DMS153 (cell line): ENCODE measurements at regions not wholly inside any gene's neighbourhood (a gene's known extent, or its start where the extent isn't known, plus 50 kb on each side); places are given as distances from the start of the nearest gene placed in this dataset.
"Not testable (repeated sequence)": the region's sequence is repeated elsewhere in the genome, so short reads cannot be mapped to it uniquely, and the experiment has no call there.

ENCODE experiments used
- DNase-seq: peaks from one replicate; lab custom pipeline; 2025; lab: John Stamatoyannopoulos, UW

DNA sequence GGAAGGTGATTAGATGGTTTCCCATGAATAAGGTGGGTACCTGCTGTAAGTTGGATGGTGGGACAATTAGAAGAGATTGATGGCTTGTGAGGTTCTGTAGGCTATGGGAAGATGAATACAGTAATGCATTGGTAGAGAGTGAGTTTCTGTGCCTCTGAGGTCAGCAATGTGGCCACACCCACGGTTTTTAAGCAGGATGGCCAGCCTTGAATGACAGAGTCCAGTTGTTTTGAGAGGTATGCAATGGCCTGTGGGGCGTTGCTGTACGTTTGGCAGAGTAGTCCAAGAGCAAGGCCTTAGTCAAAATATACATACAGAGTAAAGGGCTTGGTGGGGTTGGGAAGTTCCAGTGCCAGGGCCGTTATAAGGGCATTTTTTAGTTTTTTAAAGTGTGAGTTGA, 235.6 kb upstream of the C9orf72 start:
- DNase-seq: no peak

- no peak for DNase-seq
Measured at GRCh38 chr9:27817747-27818146, 244.5 kb upstream of the C9orf72 start.

DNA sequence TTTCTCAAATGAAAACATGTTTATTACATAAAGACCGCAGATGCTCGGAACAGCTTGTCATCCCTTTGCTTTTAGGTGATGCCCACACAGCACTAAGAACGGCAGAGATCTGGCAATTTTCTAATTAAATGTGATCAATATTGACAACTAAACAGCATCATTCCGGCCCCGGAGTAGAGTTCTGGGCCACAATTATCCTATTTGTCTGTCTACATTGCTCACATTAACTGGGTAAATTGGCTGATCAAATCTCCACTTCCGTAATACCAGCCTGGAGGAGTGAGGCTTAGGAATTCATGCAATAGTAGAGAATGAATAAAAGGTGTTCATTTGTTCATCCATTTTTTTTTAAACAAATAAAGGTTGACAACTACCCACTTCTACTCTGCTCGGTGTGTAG, 245.1 kb upstream of the C9orf72 start:
- DNase-seq: no peak

DNA sequence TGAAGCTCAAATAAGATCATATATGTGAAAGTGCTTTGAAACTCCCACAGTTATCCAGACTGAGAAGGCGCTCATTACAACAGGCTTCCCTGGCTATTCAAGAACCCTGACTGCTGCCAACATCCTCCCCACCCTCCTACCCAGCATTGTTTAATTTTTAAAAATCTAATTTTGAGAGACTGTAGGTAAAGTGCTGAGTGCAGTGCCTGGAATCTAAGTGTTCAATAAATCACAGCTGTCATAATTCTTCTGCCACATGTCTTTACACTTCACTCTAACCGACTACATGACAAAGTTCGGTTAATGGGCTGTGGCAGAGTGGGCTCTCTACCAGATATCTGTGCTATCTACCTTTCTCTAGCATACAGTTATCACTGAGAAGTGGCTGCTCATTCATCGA, 255.6 kb upstream of the C9orf72 start:
- DNase-seq: no peak

DNA sequence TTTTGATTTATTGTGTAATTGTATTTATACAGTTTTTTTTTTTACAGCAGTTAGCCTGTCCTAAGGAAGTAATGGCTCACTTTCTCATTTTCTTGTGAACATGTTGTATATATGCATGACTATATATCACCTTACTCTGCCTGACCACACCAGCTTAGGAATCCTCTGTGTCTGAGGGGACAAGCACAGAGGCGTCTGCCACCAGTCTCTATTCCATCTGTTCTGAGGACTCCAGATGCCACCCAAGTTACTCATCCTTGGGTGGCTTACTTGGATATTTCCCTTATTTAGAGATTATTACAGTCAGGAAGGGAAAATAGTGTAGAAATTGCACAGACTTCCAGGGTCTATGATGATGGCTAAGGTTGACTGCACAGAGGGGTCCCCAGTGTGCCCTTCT, 256.3 kb upstream of the C9orf72 start:
- DNase-seq: no peak

DNA sequence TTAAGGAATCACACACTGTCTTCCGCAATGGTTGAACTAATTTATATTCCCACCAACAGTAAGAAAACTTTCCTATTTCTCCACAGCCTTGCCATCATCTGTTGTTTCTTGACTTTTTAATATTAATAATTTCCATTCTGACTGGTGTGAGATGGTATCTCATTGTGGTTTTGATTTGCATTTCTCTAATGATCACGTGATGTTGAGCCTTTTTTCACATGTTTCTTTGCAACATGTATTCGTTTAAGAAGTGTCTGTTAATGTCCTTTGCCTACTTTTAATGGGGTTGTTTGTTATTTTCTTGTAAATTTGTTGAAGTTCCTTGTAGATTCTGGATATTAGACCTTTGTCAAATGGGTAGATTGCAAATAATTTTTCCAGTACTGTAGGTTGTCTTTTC, 258.8 kb upstream of the C9orf72 start:
- not testable (repeated sequence) for DNase-seq

DNA sequence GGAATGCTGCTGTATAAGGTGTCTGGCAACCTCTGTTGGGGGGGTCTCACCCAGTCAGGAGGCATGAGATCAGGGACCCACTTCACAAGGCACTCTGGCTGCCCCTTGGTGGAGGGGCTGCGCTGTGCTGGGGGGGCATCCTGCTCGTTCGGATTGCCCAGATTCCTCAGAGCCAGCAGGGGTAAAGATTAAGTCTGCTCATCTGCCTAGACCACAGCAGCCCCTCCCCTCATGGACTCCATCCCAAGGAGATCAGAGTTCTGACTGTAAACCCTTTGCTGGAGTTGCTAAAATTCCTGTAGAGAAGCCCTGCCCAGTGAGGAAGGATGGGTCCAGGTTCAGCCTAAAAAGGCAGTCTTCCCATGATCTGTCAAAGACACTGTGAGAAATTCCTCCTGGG, 262.0 kb upstream of the C9orf72 start:
- DNase-seq: no peak

DNA sequence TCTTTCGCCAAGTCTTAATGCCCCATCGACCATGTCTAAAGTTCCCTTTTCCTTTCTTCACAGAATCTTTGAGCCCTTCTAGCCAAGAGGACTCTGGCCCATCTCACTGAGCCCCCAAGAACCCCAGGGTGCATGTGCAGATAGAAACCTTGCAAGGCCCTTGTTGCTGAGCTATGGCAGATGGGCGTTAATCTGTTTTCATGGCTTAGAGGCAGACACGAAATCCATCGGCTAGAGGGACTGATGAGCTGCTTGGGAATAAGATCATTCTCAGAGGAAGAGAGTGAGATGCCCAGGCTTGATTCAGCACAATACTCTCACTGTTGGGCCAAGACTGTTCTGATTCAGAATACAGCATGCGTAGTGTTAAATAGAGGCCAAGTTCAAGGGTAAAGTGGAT, 262.5 kb upstream of the C9orf72 start:
- no peak for DNase-seq

GRCh38 chr9:27836661-27837401, 263.6 kb upstream of the C9orf72 start:
- no peak for DNase-seq

- no peak for DNase-seq
Measured at GRCh38 chr9:27838876-27839275, 265.6 kb upstream of the C9orf72 start.

GRCh38 chr9:27839767-27840166, 266.5 kb upstream of the C9orf72 start:
- DNase-seq: not testable (repeated sequence)

DNA sequence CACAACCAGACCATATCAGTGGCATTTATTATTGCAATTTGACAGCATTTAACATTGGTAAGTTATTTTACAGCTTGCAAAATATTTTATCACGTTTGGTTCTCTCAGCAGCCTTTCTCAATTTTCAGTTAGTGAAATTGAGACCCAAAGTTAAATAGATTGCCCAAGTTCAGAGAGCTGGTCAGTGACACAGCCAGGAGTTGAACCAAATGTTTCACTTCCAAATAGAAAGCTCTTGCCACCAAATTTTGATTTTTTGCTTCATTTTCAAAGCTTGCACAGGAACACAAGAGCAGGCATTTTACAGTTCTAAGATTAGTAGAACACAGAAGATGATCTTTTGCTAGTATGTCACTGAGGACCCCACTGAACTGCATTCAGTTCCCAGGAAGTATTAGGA, 271.5 kb upstream of the C9orf72 start:
- no peak for DNase-seq

- no peak for DNase-seq
Measured at GRCh38 chr9:27847380-27847779, 274.1 kb upstream of the C9orf72 start.

- no peak for DNase-seq
Measured at GRCh38 chr9:27847818-27848217, 274.5 kb upstream of the C9orf72 start.

- DNase-seq: no peak
Measured at GRCh38 chr9:27848315-27848714, 275.0 kb upstream of the C9orf72 start.

DNA sequence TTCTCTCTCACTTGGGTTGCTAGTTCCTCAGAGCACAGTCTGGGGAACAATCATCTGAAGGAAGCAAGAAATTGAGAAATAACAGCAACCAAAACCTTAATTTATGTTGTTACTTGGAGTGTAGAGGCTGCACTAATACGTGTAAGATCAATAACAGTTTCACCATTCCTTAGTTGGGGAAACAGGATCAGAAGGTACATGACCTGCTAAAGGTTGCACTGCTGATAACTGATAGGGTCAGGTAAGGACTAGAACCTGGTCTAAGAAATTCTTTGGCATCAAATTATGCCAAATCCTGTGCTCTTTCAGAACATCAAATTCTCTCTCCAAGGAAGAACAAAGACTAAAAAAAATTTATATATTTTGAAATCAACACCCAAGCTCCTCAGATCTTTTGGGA, 278.6 kb upstream of the C9orf72 start:
- no peak for DNase-seq

DNA sequence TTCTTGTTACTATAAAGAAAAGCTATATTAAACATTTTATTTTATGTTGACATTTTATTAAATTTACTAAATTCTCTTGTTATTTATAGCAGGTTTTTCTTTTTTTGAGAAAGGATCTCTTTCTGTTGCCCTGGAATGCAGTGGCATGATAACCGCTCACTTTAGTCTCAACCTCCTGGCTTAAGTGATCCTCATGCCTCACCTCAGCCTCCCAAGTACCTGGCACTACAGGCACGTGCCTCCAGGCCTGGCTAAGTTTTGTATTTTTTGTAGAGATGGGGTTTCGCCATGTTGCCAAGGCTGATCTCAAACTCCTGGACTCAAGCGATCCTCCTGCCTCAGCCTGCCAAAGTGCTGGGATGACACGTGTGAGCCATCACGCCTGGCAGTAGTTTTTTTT, 280.2 kb upstream of the C9orf72 start:
- no peak for DNase-seq

DNA sequence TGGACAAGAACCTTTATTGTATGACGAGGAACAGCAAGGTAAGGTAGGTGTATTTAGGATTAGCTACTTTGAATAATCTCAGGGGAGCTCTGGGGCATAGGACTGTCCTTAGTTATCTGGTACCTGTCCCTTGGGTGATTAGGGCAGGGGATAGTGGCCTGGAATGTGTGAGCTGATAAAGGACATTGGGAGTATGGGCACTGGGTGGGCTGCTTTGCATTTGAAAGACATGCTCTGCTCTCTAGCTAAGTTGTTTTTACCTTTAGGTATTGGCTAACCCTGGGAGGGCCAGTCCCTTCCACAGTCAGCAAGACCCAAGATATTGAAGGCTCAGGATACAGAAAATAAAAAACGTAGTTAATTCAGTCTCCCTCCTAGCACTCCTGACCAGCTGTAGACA, 282.8 kb upstream of the C9orf72 start:
- DNase-seq: no peak

DNA sequence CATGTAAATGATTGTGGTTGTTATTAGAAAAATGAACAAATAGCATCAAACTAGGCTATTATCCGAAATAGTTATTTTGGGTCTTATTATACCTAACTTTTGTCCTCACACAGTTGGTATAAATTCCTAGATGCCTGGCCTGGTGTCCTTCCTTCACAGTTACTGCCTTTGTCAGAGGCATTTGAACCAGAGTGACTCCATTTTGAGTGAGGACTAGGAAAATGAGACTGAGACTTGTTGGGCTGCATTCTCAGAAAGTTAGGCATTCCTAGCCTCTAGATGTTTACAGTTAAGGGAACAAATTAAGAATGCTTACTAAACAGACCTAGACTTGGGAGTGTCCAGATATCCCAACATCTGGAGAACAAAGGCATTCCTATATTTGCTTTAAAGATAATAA, 283.5 kb upstream of the C9orf72 start:
- no peak for DNase-seq

DNA sequence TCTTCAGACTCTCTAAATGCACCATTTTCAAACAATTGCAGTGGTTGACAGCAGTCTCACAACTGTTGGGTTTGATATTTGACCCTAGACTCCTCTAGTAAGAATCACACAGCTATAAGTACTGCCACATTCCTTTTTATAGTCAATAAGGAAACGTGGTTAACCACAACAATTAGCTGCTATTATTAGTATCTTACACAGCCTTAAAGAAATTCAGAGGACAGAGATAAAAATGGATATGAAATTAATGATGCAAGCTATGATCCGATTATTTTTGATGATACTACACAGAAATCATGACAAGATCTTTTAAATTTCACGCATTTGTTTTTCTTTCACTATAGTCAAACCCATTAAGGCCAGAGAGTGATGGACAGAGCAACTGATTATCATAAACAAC, 288.6 kb upstream of the C9orf72 start:
- no peak for DNase-seq

- no peak for DNase-seq
Measured at GRCh38 chr9:27864644-27865438, 291.6 kb upstream of the C9orf72 start.

GRCh38 chr9:27866741-27867140, 293.5 kb upstream of the C9orf72 start:
- DNase-seq: no peak

DNA sequence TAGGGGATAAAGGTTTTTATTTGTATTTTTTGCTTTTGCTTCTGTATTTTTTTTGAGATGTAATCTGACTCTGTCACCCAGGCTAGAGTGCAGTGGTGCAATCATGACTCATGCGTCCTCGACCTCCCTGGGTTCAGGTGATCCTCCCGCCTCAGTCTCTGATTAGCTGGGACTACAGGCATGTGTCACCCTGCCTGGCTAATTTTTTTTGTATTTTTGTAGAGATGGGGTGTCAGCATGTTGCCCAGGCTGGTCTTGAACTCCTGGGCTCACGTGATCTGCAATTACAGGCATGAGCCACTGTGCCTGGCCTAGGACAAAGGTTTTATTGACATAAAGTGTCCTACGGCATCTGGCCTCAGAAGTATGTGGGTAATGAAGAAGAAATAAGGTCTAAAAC, 297.1 kb upstream of the C9orf72 start:
- DNase-seq: no peak

DNA sequence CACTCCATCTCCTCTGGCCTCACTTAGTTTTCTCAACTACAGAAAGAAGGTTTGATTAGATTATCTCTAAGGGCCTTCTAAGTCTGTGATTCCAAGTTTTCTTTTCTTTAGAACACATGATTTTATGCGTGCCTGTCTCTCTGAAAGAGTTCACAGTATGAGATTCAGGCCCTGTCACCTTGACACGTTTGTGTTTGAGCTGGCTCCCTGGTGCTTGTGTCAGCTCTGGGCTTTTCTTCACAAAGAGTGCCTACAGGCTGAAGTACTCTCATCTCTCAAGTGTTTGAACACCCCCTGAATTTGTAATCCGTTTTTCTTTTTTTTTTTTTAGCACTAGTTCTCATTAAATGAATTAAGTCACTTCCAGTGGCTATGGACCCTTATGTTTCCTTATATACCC, 306.9 kb upstream of the C9orf72 start:
- no peak for DNase-seq
